ENCODE measurements at regions not wholly inside any gene's neighbourhood (a gene's known extent, or its start where the extent isn't known, plus 50 kb on each side); places are given as distances from the start of the nearest gene placed in this dataset.

DNA sequence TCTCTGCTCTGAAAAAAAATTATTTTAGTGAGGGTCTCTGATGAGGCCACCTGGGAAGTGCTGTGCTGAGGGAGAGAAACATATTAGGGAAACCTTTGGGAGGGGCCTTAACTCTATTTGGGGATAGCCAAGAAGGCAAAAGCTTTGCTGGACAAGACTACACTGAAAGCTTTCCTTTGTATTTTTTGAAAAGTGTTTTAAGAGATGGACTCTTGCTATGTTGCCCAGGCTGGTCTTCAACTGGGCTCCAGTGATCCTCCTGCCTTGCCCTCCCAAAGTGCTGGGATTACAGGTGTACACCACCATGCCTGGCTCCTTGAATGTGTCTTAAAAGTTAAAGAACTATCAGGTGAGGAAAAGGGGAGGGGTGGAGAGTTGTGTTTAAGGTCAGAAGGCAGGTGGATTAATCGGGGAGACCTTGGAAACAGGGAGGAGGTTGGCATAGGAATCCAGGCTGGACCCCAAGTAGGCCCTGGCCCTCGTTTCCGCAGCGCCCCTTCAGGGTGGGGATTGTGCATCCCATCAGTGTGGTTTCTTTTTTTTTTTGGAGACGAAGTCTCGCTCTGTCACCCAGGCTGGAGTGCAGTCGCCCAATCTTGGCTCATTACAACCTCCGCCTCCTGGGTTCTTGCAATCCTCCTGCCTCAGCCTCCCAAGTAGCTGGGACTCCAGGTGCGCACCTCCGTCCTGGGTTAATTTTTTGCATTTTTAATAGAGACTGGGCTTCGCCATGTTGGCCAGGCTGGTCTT, 92.1 kb downstream of the MYCN start:
- peaks cover 2% of the 10 kb centered on the region for H3K27me3 ChIP-seq (ENCODE audit: control insufficient read depth, insufficient read depth, low read length)
- FAIRE-seq (no peak), DNase-seq (ENCODE audit: low read depth) (no peak)
- H3K36me3 ChIP-seq (ENCODE audit: control insufficient read depth, insufficient read depth, low read length) = no peaks in the 10 kb centered on the region
- no peak overlapping the region for H3K4me3 ChIP-seq (ENCODE audit: low read depth, low read length)
- TF ChIP-seq, protein P1, sequence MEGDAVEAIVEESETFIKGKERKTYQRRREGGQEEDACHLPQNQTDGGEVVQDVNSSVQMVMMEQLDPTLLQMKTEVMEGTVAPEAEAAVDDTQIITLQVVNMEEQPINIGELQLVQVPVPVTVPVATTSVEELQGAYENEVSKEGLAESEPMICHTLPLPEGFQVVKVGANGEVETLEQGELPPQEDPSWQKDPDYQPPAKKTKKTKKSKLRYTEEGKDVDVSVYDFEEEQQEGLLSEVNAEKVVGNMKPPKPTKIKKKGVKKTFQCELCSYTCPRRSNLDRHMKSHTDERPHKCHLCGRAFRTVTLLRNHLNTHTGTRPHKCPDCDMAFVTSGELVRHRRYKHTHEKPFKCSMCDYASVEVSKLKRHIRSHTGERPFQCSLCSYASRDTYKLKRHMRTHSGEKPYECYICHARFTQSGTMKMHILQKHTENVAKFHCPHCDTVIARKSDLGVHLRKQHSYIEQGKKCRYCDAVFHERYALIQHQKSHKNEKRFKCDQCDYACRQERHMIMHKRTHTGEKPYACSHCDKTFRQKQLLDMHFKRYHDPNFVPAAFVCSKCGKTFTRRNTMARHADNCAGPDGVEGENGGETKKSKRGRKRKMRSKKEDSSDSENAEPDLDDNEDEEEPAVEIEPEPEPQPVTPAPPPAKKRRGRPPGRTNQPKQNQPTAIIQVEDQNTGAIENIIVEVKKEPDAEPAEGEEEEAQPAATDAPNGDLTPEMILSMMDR (IDR thresholded peaks at IDR 0.05; ENCODE audit: insufficient read depth, low read length, severe bottlenecking) = no peak

DNA sequence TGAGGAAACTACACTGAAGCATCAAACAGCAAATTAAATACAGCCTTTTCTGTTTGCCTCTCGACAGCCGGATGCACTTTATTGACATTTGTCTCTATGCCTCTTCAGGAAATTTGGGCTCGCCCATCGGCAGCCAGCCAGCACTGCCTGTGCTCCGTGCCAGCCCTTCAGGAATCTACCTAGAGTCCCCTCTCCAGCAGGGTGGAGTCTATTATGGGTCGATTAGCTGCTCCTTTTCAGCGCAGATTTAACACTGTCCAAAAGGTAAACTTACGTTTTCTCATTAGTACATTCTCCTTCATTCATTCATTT, 91.5 kb downstream of the MYCN start:
- FAIRE-seq = no peak

DNA sequence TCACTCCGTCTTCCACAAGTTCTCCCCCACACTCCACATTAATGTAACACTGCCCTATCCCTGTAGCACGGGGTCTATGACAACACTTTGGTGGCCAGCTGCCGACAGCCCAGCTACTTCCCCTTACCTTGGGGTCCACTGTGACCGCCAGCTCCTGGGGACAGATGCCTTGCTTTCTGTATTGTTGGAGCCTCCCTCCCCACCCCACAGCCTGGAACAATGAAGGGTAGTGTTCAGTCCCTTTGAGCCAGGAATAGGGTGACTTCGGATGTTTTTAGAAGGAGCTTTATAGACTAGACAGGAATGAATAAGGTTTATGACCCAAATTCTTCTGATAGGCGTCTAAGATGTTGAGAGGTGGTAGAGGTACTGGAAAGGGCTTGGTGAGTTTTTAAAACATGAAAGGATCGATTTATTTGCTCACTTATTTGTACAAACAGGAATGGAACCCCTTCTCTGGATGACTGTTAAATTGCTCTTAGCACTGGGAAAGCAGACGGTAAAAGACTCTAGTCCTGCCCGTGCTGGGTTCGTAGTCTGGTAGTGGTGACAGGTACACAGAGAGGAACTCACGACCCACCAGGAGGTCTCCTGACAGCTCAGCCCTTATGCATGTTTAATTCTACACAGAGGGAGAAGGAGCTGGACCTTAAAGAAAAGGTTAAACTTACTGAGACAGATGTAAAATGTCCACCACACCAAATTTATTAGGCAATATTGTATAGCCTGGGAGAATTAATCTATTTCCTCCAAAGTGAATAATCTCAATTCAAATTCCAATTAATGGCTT, 90.9 kb downstream of the MYCN start:
- Histone ChIP-seq H3K27me3 (ENCODE audit: control insufficient read depth, insufficient read depth, low read length) (peaks cover 2% of the 10 kb centered on the region), H3K4me3 (ENCODE audit: low read depth, low read length) (no peak overlapping the region), H3K36me3 (ENCODE audit: control insufficient read depth, insufficient read depth, low read length) (no peaks in the 10 kb centered on the region)
- FAIRE-seq (no peak), DNase-seq (ENCODE audit: low read depth) (no peak)
- TF ChIP-seq, protein P1 (IDR thresholded peaks at IDR 0.05; ENCODE audit: insufficient read depth, low read length, severe bottlenecking) = no peak

More for the DNA sequence above, 91.5 kb downstream of the MYCN start:
- DNase-seq (ENCODE audit: low read depth) = no peak
- H3K27me3 ChIP-seq (ENCODE audit: control insufficient read depth, insufficient read depth, low read length) = peaks cover 2% of the 10 kb centered on the region
- H3K36me3 ChIP-seq (ENCODE audit: control insufficient read depth, insufficient read depth, low read length) = no peaks in the 10 kb centered on the region
- TF ChIP-seq, protein P1 (IDR thresholded peaks at IDR 0.05; ENCODE audit: insufficient read depth, low read length, severe bottlenecking) = no peak
- H3K4me3 ChIP-seq (ENCODE audit: low read depth, low read length) = no peak overlapping the region

DNA sequence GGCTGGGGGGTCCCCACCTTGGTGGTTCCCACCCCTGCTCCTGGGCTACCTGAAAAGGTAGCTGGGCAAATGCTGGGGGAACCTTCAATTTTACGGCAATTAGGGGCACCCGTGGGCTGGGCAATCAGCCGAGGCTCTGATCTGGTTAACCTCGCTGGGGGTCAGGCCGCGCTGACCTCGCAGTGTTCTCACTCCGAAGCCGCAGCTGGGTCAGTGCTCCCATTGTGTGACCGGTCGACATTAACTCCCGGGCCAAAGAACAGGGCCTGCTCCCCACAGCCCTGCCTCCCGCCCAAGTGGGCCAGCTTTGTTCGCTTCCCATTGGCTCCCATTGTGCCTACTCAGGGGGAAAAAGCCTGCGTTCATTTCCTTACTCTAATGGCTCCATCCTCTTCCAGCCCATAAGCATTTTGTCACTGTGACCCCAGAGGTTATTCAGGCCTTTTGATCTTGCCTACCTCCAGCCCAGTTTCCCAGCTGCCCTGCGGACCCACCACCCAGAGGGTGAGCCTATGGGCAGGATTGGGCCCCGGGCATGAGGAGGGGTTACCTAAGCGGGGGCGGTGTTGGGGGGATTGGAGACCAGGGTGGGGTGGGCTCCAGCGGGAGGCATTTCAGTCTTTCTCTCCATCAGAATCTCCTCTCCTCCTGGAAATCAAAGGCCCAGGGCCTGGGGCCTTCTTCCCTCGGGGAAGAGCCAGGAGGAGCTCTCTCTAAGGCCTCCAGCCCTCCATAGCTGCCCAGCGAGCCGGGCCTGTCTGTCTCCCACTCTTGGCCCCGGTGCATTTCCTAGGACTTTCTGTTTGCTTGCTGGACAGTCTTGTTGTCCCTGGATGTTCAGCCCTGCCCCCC, 90.1 kb downstream of the MYCN start:
- FAIRE-seq (no peak), DNase-seq (ENCODE audit: low read depth) (no peak)
- TF ChIP-seq, protein P1 (IDR thresholded peaks at IDR 0.05; ENCODE audit: insufficient read depth, low read length, severe bottlenecking) = no peak
- H3K36me3 ChIP-seq (ENCODE audit: control insufficient read depth, insufficient read depth, low read length) = no peaks in the 10 kb centered on the region
- H3K4me3 ChIP-seq (ENCODE audit: low read depth, low read length) = no peak overlapping the region
- H3K27me3 ChIP-seq (ENCODE audit: control insufficient read depth, insufficient read depth, low read length) = peaks cover 2% of the 10 kb centered on the region

DNA sequence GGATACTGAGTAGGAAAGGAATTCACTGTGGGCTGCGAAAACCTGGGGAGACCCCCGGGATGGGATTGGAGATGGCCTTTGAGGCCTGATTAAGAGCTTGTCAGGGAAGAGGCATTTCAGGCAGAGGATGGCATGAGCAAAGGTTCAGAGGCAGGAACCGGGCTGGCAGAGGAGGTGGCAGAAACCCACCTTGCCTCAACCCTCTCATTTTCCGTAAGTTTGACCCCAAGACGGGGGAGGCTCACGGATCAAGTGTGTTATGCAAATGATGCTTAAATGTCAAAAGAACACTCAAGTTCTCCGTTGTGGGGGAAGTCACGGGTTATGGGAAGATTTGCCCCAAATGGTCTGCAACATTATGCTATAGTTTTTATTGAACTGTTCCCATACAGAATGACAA, 88.3 kb downstream of the MYCN start:
- no peak overlapping the region for H3K4me3 ChIP-seq (ENCODE audit: low read depth, low read length)
- no peak for FAIRE-seq
- H3K36me3 ChIP-seq (ENCODE audit: control insufficient read depth, insufficient read depth, low read length) = no peaks in the 10 kb centered on the region
- TF ChIP-seq, protein P1 (IDR thresholded peaks at IDR 0.05; ENCODE audit: insufficient read depth, low read length, severe bottlenecking) = no peak
- peaks cover 2% of the 10 kb centered on the region for H3K27me3 ChIP-seq (ENCODE audit: control insufficient read depth, insufficient read depth, low read length)
- no peak for DNase-seq (ENCODE audit: low read depth)
